Mesodermal cell (in vitro differentiated cells): ENCODE measurements at regions not wholly inside any gene's neighbourhood (a gene's known extent, or its start where the extent isn't known, plus 50 kb on each side); places are given as distances from the start of the nearest gene placed in this dataset.

Experiments used
- H3K27ac ChIP-seq: 2 replicates; pipeline ENCODE4 v1.7.0; 2013; ENCODE audit warnings: mild to moderate bottlenecking, low read depth, low read length, moderate library complexity; ENCODE audit not compliant: severe bottlenecking
- H3K36me3 ChIP-seq: 2 replicates; pipeline ENCODE4 v1.7.1; 2013; ENCODE audit warnings: mild to moderate bottlenecking, low read length, moderate library complexity; ENCODE audit not compliant: control insufficient read depth, insufficient read depth
- H3K4me1 ChIP-seq: one replicate; pipeline ENCODE4 v1.7.1; 2013; ENCODE audit warnings: mild to moderate bottlenecking, low read length; ENCODE audit not compliant: insufficient read depth, control insufficient read depth, poor library complexity, severe bottlenecking
- H3K4me3 ChIP-seq: 2 replicates; pipeline ENCODE4 v1.7.0; 2013; ENCODE audit warnings: low read length, control low read depth, mild to moderate bottlenecking; ENCODE audit not compliant: insufficient read depth, poor library complexity, severe bottlenecking; ENCODE audit errors: extremely low read depth
- H3K9me3 ChIP-seq: 2 replicates; pipeline ENCODE4 v1.7.1; 2013; ENCODE audit warnings: mild to moderate bottlenecking, low read length, moderate library complexity; ENCODE audit not compliant: control insufficient read depth
- WGBS, 2 experiments: methylation state at CpG; one replicate each; pipeline ENCODE4 v1.1.5; 2013; ENCODE audit warnings: missing lambda C conversion rate in 2 of 2; ENCODE audit not compliant: insufficient coverage in 2 of 2; 5-methylcytosine and 5-hydroxymethylcytosine counted together

DNA sequence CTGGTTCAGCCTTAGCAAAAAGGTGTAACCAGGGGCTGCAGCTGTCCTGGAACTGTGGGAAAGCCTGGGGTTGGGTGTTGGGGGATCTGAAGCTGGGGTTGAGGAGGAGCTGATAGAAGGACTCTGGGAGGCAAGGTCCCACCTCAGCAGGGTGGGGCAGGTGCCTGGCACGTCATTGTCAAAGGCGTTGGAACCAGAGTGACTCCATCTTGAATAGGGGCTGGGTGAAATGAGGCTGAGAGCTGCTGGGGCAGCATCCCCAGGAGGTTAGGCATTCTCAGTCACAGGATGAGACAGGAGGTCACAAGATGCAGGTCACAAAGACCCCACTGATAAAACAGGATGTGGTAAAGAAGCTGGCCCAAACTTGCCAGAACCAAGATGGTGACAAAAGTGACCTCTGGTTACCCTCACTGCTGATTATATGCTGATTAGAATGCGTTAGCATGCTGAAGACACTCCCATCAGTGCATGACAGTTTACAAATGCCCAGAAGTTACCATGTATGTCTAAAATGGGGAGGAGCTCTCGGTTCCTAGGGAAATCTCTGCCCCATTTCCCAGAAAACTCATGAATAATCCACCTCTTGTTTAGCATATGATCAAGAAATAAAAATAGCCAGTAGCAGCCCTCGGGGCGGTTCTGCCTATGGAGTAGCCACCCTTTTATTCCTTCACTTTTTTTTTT lies 85.4 kb downstream of the IER5 start:
- Histone ChIP-seq H3K4me3 (no peak overlapping the region), H3K4me1 (no peaks in the 10 kb centered on the region), H3K27ac (no peak overlapping the region), H3K9me3 (peaks cover 21% of the 10 kb centered on the region), H3K36me3 (no peaks in the 10 kb centered on the region)
- 67 to 75% methylated on average over 3 to 4 of the region's 6 CpGs for WGBS, 2 experiments

DNA sequence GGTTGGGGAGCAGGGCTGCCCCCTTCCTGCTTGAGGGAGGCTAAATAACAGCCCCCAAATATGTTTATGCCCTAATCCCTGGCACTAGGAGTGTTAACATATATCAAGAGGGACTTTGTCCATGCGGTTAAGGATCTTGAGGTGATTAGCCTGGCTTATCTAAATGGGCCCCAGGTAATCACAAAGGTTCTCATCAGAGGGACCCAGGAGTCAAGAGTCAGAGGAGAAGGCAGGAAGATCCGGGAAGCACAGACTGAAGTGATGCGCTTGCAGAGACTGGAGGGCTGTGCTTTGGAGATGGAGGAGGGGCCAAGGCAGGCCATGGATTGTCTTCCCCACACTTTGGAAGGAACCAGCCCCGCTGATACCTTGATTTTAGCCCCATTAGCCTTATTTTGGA lies 86.4 kb downstream of the IER5 start:
- 92 to 100% methylated on average over 3 to 4 of the region's 4 CpGs for WGBS, 2 experiments
- H3K36me3 ChIP-seq = no peaks in the 10 kb centered on the region
- peaks cover 3% of the 10 kb centered on the region for H3K4me1 ChIP-seq
- H3K4me3 ChIP-seq = no peak overlapping the region
- no peak overlapping the region for H3K27ac ChIP-seq
- H3K9me3 ChIP-seq = peaks cover 21% of the 10 kb centered on the region

DNA sequence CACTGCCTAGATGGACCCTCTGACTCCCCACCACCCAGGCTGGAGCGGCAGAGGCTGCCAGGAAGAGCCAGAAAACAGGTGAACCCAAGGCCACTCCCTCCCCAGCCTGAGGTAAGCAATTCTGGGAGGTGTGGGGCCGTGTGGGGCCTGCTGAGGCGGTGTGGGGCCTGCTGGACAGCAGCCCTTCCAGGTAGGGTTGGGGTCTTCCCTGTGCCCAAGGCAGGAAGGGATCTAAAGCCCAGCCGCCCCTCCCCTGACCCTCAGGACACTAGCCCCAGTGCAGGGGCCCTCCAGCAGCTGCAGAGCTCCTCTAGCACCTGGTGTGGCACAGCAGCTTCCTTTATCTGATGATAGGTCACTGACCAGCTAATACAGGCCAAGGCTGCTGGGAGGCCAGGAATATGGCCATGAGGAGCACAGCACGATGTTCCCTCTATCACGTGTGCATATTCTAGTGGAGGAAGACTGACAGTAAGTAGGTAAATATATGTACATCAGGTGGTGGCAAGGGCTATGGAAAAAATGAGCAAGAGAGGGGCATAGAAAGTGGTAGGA lies 86.9 kb downstream of the IER5 start:
- no peaks in the 10 kb centered on the region for H3K36me3 ChIP-seq
- no peak overlapping the region for H3K27ac ChIP-seq
- 78 to 80% methylated on average over 5 of the region's 6 CpGs for WGBS, 2 experiments
- peaks cover 21% of the 10 kb centered on the region for H3K9me3 ChIP-seq
- H3K4me3 ChIP-seq = no peak overlapping the region
- H3K4me1 ChIP-seq = peaks cover 7% of the 10 kb centered on the region

DNA sequence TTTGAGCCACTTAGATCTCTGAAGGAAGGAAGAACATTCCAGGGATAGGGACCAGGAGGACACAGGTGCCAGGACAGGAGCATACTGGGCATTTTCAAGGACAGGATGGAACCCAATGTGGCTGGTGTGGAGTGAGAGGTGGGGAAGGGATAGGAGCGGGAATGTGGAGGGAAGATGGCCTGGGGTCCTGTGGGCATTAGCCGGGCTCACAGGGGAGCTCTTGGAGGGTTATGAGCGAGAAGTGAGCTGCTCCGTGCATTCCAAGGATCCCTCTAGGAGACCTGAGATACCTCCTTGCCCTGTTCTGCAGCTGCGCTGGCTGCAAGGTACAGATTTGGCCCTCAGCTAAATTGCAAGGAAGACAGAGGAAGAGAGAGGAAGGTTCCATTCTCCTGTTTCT lies 87.5 kb downstream of the IER5 start:
- Histone ChIP-seq H3K4me3 (no peak overlapping the region), H3K36me3 (no peaks in the 10 kb centered on the region), H3K27ac (no peak overlapping the region), H3K4me1 (peaks cover 7% of the 10 kb centered on the region), H3K9me3 (peaks cover 19% of the 10 kb centered on the region)
- WGBS, 2 experiments = 90 to 95% methylated on average over 4 of the region's 5 CpGs

DNA sequence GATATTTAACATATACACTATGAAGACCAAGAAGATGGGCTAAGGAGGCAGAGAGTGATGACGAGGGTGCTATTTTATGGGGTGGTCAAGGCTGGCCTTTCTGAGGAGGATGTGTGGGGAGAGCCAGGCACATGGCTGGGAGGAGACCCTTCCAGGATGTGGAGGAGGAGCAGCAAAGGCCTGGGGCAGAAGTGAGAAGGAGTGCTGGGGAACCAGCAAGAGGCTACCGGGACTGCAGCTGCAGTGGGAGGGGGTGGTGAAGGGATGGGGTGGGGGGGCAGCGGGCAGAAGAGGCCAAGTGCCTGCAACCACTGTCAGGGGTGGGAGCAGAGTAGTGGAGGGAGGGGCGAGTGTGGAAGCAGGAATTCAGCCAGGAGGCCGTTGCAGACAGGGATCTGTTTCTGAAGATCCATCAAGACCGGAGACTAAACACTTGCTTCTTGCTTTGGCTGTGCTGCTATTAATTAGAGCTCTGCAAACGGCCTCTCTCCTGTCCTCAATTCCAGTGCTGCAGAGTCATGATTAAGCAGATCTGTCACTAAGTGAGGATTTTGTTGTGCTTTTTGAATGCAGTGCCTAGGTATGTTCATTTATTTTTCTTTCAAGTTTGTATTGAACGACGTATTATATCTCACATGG lies 89.9 kb downstream of the IER5 start:
- Histone ChIP-seq H3K4me1 (peaks cover 7% of the 10 kb centered on the region), H3K9me3 (peaks cover 5% of the 10 kb centered on the region), H3K4me3 (no peak overlapping the region), H3K27ac (no peak overlapping the region), H3K36me3 (no peaks in the 10 kb centered on the region)
- 73 to 89% methylated on average over 6 to 8 of the region's 9 CpGs for WGBS, 2 experiments

DNA sequence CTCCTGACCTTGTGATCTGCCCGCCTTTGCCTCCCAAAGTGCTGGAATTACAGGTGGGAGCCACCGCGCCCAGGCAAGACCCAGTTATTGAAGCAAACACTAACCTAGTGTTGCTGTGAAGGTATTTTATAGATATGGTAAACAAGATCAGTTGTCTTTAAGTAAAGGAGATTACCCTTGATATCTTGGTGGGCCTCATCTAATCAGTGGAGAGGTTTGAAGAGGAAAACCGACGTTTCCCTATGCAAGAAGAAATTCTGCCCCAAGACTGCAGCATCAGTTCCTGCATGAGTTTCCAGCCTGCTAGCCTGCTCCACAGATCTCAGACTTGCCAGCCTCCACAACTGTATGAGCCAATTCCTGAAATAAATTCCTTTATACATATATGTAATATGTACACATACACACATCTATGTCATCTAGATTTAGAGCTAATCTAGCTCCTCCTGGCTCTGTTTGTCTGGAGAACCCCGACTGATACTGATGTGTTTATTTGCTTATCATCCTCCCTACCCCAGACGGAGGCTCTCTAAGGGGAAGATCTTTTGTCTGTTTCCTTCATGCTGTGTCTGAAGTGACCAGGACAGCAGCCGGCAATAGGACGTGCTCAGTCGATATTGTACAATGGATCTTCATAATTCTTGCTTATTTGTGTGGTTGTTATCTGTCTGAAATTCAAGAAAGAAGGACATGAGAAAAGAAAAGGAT lies 90.9 kb downstream of the IER5 start:
- Histone ChIP-seq H3K9me3 (no peaks in the 10 kb centered on the region), H3K4me1 (peaks cover 7% of the 10 kb centered on the region), H3K4me3 (no peak overlapping the region), H3K36me3 (no peaks in the 10 kb centered on the region), H3K27ac (no peak overlapping the region)
- WGBS, 2 experiments = 75% methylated on average over 6 to 9 of the region's 10 CpGs

DNA sequence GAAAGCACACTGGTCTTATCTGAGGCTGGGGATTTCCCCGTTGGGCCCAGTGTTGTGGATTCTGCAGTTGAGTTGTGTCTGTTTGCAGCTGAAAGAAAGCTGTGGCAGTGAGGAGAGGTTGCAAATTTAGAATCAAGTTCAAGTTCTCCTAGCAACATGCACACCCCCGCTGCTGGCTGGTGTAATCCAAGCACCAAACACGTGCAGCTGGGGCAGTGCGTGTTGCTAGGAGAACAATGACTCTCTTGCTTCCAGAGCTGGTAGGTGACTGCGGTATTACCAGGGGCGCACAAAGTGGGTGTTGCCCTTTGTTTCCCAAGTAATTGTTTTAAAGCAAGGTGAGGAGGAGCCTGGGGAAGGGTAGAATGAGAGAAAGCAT lies 91.5 kb downstream of the IER5 start:
- Histone ChIP-seq H3K27ac (no peak overlapping the region), H3K4me1 (peaks cover 7% of the 10 kb centered on the region), H3K9me3 (no peaks in the 10 kb centered on the region), H3K36me3 (no peaks in the 10 kb centered on the region), H3K4me3 (no peak overlapping the region)
- 30 to 31% methylated on average over 5 to 6 of the region's 6 CpGs for WGBS, 2 experiments

DNA sequence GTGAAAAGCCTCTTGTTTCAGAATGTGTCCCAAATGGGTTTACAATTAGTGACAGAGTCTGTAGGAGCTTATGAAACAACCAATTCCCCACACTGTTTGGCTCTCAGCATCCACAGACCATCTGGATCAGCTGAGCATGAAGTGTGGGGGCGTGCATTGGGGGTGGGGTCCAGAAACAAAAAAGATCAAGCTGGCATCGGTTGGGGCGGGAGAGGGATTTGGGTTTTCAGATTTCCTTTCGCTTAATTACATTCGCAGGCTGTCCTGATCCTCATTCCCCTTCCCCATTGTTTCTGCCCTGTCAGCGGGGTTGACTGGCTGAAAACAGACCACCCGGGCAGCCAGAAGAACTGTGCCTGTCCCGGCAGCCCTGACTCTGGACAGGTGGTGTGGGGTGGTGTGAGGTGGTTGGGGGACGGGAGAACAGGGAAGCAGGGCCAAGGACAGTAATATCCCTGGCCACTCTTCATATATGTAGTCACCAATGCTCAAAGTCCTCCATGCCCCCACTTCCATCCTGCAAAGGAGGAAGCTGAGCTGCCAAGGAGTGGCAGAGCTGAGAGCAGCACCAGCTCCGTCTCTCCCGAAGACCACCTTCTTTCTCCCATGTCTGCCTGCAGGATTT lies 92.0 kb downstream of the IER5 start:
- H3K27ac ChIP-seq = no peak overlapping the region
- WGBS, 2 experiments = 50 to 89% methylated on average over 3 to 5 of the region's 11 CpGs
- no peak overlapping the region for H3K4me3 ChIP-seq

DNA sequence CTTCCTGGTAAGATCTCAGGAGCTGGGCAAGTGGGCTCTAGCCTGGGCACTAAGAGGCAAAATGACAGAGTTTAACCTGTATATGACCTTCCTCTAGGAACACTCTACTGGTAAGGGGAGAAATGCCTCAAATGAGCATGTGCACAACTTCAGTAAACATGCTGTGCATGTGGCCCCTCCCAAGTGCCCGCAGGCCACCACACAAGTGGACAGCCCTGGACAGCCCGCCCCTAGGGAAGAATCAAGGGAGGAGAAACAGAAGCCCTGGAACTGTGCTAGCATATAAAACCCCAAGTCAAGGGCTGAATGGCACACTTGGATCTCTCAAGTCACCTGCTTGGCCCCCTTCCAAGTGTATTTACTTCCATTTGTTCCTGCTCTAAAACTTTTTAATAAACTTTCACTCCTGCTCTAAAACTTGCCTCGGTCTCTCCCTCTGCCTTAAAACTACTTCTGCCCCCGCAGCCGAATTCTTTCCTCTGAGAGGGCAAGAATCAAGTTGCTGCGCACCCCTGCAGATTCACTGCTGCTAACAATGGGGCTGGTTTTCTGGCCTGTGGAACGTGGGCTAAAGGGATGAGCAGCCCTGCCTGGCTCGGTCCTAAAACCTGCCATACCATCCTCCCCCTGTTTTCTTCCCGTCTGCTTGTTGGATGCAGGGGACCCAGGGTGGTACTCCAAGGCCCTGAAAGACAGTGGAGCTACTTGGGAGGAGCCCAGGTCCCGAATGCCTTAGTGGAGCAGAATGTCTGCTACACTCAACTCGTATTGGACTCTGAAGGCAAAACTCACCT lies 93.5 kb downstream of the IER5 start:
- Histone ChIP-seq H3K4me3 (no peak overlapping the region), H3K4me1 (peaks cover 7% of the 10 kb centered on the region), H3K9me3 (no peaks in the 10 kb centered on the region), H3K36me3 (no peaks in the 10 kb centered on the region), H3K27ac (no peak overlapping the region)
- WGBS, 2 experiments = 72 to 79% methylated on average over 6 to 8 of the region's 11 CpGs

More for the DNA sequence above, 92.0 kb downstream of the IER5 start:
- no peaks in the 10 kb centered on the region for H3K36me3 ChIP-seq
- no peaks in the 10 kb centered on the region for H3K9me3 ChIP-seq
- peaks cover 7% of the 10 kb centered on the region for H3K4me1 ChIP-seq

DNA sequence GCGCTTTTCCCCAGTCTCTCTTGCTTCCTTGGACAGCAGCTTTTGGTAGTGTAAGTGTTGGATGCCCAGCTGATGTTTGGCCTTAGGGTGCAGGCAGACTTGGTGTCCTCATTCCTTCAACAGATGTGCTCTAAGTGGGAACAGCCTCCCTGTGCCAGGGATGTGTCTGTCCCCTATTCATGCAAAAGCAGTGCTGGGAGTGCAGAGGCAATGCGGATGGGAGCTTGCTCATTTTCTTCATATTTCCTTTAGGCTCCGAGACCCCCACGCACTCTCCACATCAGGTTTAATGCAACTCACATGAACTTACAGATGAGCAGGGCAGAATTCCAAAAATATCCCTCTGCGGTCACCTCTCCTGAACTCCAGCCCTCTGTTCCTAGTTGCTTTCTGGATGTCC lies 96.1 kb downstream of the IER5 start:
- Histone ChIP-seq H3K36me3 (no peaks in the 10 kb centered on the region), H3K4me1 (peaks cover 5% of the 10 kb centered on the region), H3K9me3 (no peaks in the 10 kb centered on the region), H3K4me3 (no peak overlapping the region), H3K27ac (no peak overlapping the region)
- WGBS, 2 experiments = 94 to 95% methylated on average over 5 of the region's 5 CpGs
